BLaER1 (cell line): ENCODE measurements at regions not wholly inside any gene's neighbourhood (a gene's known extent, or its start where the extent isn't known, plus 50 kb on each side); places are given as distances from the start of the nearest gene placed in this dataset.
A peak's percentile ranks its signal among the peaks of the same experiment; 100 is the strongest.

Source experiments
- H3K27ac ChIP-seq: shearing (Covaris generic); formaldehyde crosslinking; 2 replicates; pipeline ENCODE4 v1.8.1; 2022
- H3K27me3 ChIP-seq: shearing (Covaris generic); formaldehyde crosslinking; 2 replicates; pipeline ENCODE4 v1.8.1; 2022
- H3K36me3 ChIP-seq: shearing (Covaris generic); formaldehyde crosslinking; 2 replicates; pipeline ENCODE4 v1.8.1; 2022
- H3K4me1 ChIP-seq: shearing (Covaris generic); formaldehyde crosslinking; 2 replicates; pipeline ENCODE4 v1.8.1; 2022
- H3K4me2 ChIP-seq: shearing (Covaris generic); formaldehyde crosslinking; 2 replicates; pipeline ENCODE4 v1.8.1; 2022
- H3K4me3 ChIP-seq: shearing (Covaris generic); formaldehyde crosslinking; 2 replicates; pipeline ENCODE4 v1.8.1; 2022
- H3K9ac ChIP-seq: shearing (Covaris generic); formaldehyde crosslinking; 2 replicates; pipeline ENCODE4 v1.8.1; 2022
- H3K9me3 ChIP-seq: shearing (Covaris generic); formaldehyde crosslinking; 2 replicates; pipeline ENCODE4 v1.8.1; 2022
- H4K20me1 ChIP-seq: shearing (Covaris generic); formaldehyde crosslinking; 2 replicates; pipeline ENCODE4 v1.8.1; 2022
- Cebpa-rat ChIP-seq: shearing (Covaris generic); IDR thresholded peaks from 2 replicates; pipeline ENCODE4 v1.8.1; 2022

- H3K9me3 ChIP-seq, result no peaks in the 10 kb centered on the region
- H3K4me1 ChIP-seq, result peaks cover 12% of the 10 kb centered on the region
- H3K4me3 ChIP-seq, result no peak overlapping the region
- H3K4me2 ChIP-seq, result peak overlapping the region; percentile 49
- no peaks in the 10 kb centered on the region for H4K20me1 ChIP-seq
- TF ChIP-seq Cebpa-rat, result no peak
- no peak overlapping the region for H3K9ac ChIP-seq
- no peaks in the 10 kb centered on the region for H3K27me3 ChIP-seq
- no peaks in the 10 kb centered on the region for H3K36me3 ChIP-seq
- H3K27ac ChIP-seq, result no peak overlapping the region
Measured at GRCh38 chr4:178349601-178350000, 907.4 kb upstream of the AGA start.

GRCh38 chr4:178351185-178351584 is 908.9 kb upstream of the AGA start:
- H4K20me1 ChIP-seq, result no peaks in the 10 kb centered on the region
- no peaks in the 10 kb centered on the region for H3K9me3 ChIP-seq
- no peaks in the 10 kb centered on the region for H3K36me3 ChIP-seq
- no peak overlapping the region for H3K4me2 ChIP-seq
- peaks cover 12% of the 10 kb centered on the region for H3K4me1 ChIP-seq
- no peak overlapping the region for H3K27ac ChIP-seq
- no peak overlapping the region for H3K4me3 ChIP-seq
- H3K9ac ChIP-seq, result no peak overlapping the region
- TF ChIP-seq Cebpa-rat, result no peak
- no peaks in the 10 kb centered on the region for H3K27me3 ChIP-seq

GRCh38 chr4:178356725-178357124 is 914.5 kb upstream of the AGA start:
- no peak for TF ChIP-seq Cebpa-rat
- Histone ChIP-seq H4K20me1 (no peaks in the 10 kb centered on the region), H3K4me2 (no peak overlapping the region), H3K4me1 (no peaks in the 10 kb centered on the region), H3K9me3 (no peaks in the 10 kb centered on the region), H3K9ac (no peak overlapping the region), H3K36me3 (no peaks in the 10 kb centered on the region), H3K27me3 (no peaks in the 10 kb centered on the region), H3K27ac (no peak overlapping the region), H3K4me3 (no peak overlapping the region)

- H3K4me2 ChIP-seq, result no peak overlapping the region
- no peaks in the 10 kb centered on the region for H3K36me3 ChIP-seq
- TF ChIP-seq Cebpa-rat, result no peak
- H3K27me3 ChIP-seq, result no peaks in the 10 kb centered on the region
- no peaks in the 10 kb centered on the region for H3K9me3 ChIP-seq
- no peaks in the 10 kb centered on the region for H3K4me1 ChIP-seq
- H3K4me3 ChIP-seq, result no peak overlapping the region
- H4K20me1 ChIP-seq, result no peaks in the 10 kb centered on the region
- no peak overlapping the region for H3K9ac ChIP-seq
- no peak overlapping the region for H3K27ac ChIP-seq
Measured at GRCh38 chr4:178385481-178385880, 943.2 kb upstream of the AGA start.

GRCh38 chr4:178387756-178388155 is 945.5 kb upstream of the AGA start:
- H3K27ac ChIP-seq, result no peak overlapping the region
- no peaks in the 10 kb centered on the region for H3K36me3 ChIP-seq
- H4K20me1 ChIP-seq, result no peaks in the 10 kb centered on the region
- no peaks in the 10 kb centered on the region for H3K9me3 ChIP-seq
- H3K4me3 ChIP-seq, result no peak overlapping the region
- H3K4me1 ChIP-seq, result no peaks in the 10 kb centered on the region
- no peak overlapping the region for H3K9ac ChIP-seq
- no peak for TF ChIP-seq Cebpa-rat
- H3K4me2 ChIP-seq, result no peak overlapping the region
- no peaks in the 10 kb centered on the region for H3K27me3 ChIP-seq

GRCh38 chr4:178395798-178396197 is 953.6 kb upstream of the AGA start:
- no peaks in the 10 kb centered on the region for H3K36me3 ChIP-seq
- H3K27me3 ChIP-seq, result no peaks in the 10 kb centered on the region
- H3K4me2 ChIP-seq, result no peak overlapping the region
- no peak overlapping the region for H3K9ac ChIP-seq
- H4K20me1 ChIP-seq, result no peaks in the 10 kb centered on the region
- H3K4me3 ChIP-seq, result no peak overlapping the region
- TF ChIP-seq Cebpa-rat, result no peak
- H3K4me1 ChIP-seq, result no peaks in the 10 kb centered on the region
- H3K9me3 ChIP-seq, result no peaks in the 10 kb centered on the region
- no peak overlapping the region for H3K27ac ChIP-seq

- no peaks in the 10 kb centered on the region for H3K4me1 ChIP-seq
- no peak overlapping the region for H3K9ac ChIP-seq
- H3K36me3 ChIP-seq, result no peaks in the 10 kb centered on the region
- H3K4me2 ChIP-seq, result no peak overlapping the region
- no peak for TF ChIP-seq Cebpa-rat
- H3K27ac ChIP-seq, result no peak overlapping the region
- H3K4me3 ChIP-seq, result no peak overlapping the region
- H3K27me3 ChIP-seq, result no peaks in the 10 kb centered on the region
- no peaks in the 10 kb centered on the region for H3K9me3 ChIP-seq
- no peaks in the 10 kb centered on the region for H4K20me1 ChIP-seq
Measured at GRCh38 chr4:178412455-178412854, 970.2 kb upstream of the AGA start.

- Histone ChIP-seq H3K27ac (no peak overlapping the region), H3K9me3 (no peaks in the 10 kb centered on the region), H4K20me1 (no peaks in the 10 kb centered on the region), H3K4me2 (no peak overlapping the region), H3K27me3 (no peaks in the 10 kb centered on the region), H3K4me3 (no peak overlapping the region), H3K4me1 (no peaks in the 10 kb centered on the region), H3K9ac (no peak overlapping the region), H3K36me3 (no peaks in the 10 kb centered on the region)
- no peak for TF ChIP-seq Cebpa-rat
Measured at GRCh38 chr4:178414042-178414441, 971.8 kb upstream of the AGA start.

- Histone ChIP-seq H3K27ac (no peak overlapping the region), H3K9ac (no peak overlapping the region), H3K4me2 (no peak overlapping the region), H3K4me1 (no peaks in the 10 kb centered on the region), H3K4me3 (no peak overlapping the region), H4K20me1 (no peaks in the 10 kb centered on the region), H3K27me3 (no peaks in the 10 kb centered on the region), H3K9me3 (no peaks in the 10 kb centered on the region), H3K36me3 (no peaks in the 10 kb centered on the region)
- no peak for TF ChIP-seq Cebpa-rat
Measured at GRCh38 chr4:178414881-178415446, 972.7 kb upstream of the AGA start.

- Histone ChIP-seq H3K27ac (no peak overlapping the region), H3K4me1 (no peaks in the 10 kb centered on the region), H3K36me3 (no peaks in the 10 kb centered on the region), H3K9me3 (no peaks in the 10 kb centered on the region), H4K20me1 (no peaks in the 10 kb centered on the region), H3K4me2 (no peak overlapping the region), H3K27me3 (no peaks in the 10 kb centered on the region), H3K4me3 (no peak overlapping the region), H3K9ac (no peak overlapping the region)
- no peak for TF ChIP-seq Cebpa-rat
Measured at GRCh38 chr4:178415925-178416324, 973.7 kb upstream of the AGA start.

GRCh38 chr4:178423366-178423765 is 981.1 kb upstream of the AGA start:
- Histone ChIP-seq H4K20me1 (no peaks in the 10 kb centered on the region), H3K4me2 (no peak overlapping the region), H3K36me3 (no peaks in the 10 kb centered on the region), H3K4me1 (no peaks in the 10 kb centered on the region), H3K9ac (no peak overlapping the region), H3K4me3 (no peak overlapping the region), H3K9me3 (no peaks in the 10 kb centered on the region), H3K27me3 (no peaks in the 10 kb centered on the region), H3K27ac (no peak overlapping the region)
- TF ChIP-seq Cebpa-rat, result no peak
